Loucy (cell line): ENCODE measurements at regions not wholly inside any gene's neighbourhood (a gene's known extent, or its start where the extent isn't known, plus 50 kb on each side); places are given as distances from the start of the nearest gene placed in this dataset.

Source experiments
- H2AFZ ChIP-seq: fragments of 200-600 bp; sonication (generic); 2 replicates; pipeline ENCODE4 v1.6.0; 2016; ENCODE audit warnings: antibody characterized with exemption, mild to moderate bottlenecking, low read length, moderate library complexity
- H3F3A ChIP-seq: fragments of 200-600 bp; 2 replicates; pipeline ENCODE4 v1.6.0; 2016; ENCODE audit warnings: antibody characterized with exemption, low read depth, mild to moderate bottlenecking
- H3K27me3 ChIP-seq: fragments of 200-600 bp; sonication (generic); 2 replicates; pipeline ENCODE4 v1.6.1; 2014; ENCODE audit warnings: low read length, mild to moderate bottlenecking; ENCODE audit not compliant: insufficient read depth, poor library complexity, severe bottlenecking
- H3K36me3 ChIP-seq: fragments of 200-600 bp; sonication (generic); 2 replicates; pipeline ENCODE4 v1.6.1; 2016; ENCODE audit warnings: low read length; ENCODE audit not compliant: insufficient read depth
- H3K4me1 ChIP-seq: fragments of 200-600 bp; sonication (generic); 2 replicates; pipeline ENCODE4 v1.5.1; 2014; ENCODE audit warnings: low read length, mild to moderate bottlenecking; ENCODE audit not compliant: insufficient read depth, poor library complexity, severe bottlenecking
- H3K4me2 ChIP-seq: fragments of 200-600 bp; sonication (generic); 2 replicates; pipeline ENCODE4 v1.6.0; 2014; ENCODE audit warnings: antibody characterized with exemption, low read length, low read depth, mild to moderate bottlenecking; ENCODE audit not compliant: poor library complexity, severe bottlenecking
- H3K4me3 ChIP-seq: fragments of 200-600 bp; sonication (generic); 2 replicates; pipeline ENCODE4 v1.5.1; 2014; ENCODE audit warnings: low read length, mild to moderate bottlenecking, mixed read lengths; ENCODE audit not compliant: poor library complexity, severe bottlenecking
- H3K79me2 ChIP-seq: fragments of 200-600 bp; sonication (generic); 2 replicates; pipeline ENCODE4 v1.6.1; 2014; ENCODE audit warnings: low read length; ENCODE audit not compliant: insufficient read depth
- H3K9ac ChIP-seq: fragments of 200-600 bp; sonication (generic); 2 replicates; pipeline ENCODE4 v1.6.0; 2014; ENCODE audit warnings: mild to moderate bottlenecking, low read depth, low read length, moderate library complexity; ENCODE audit not compliant: poor library complexity, severe bottlenecking
- H3K9me2 ChIP-seq: fragments of 200-600 bp; sonication (generic); replicated peaks from 2 replicates; pipeline ENCODE4 v1.6.1; 2016; ENCODE audit warnings: low read depth, low read length, mixed read lengths
- H3K9me3 ChIP-seq: fragments of 200-600 bp; sonication (generic); 2 replicates; pipeline ENCODE4 v1.6.1; 2014; ENCODE audit warnings: mild to moderate bottlenecking, antibody characterized with exemption, low read length, low read depth; ENCODE audit not compliant: insufficient read depth
- H4K20me1 ChIP-seq: fragments of 200-600 bp; sonication (generic); 2 replicates; pipeline ENCODE4 v1.6.0; 2014; ENCODE audit warnings: antibody characterized with exemption, low read length, mild to moderate bottlenecking; ENCODE audit not compliant: insufficient read depth, poor library complexity, severe bottlenecking
- EZH2phosphoT487 ChIP-seq: fragments of 200-600 bp; IDR thresholded peaks from 2 replicates; pipeline ENCODE4 v1.6.1; 2018; ENCODE audit warnings: antibody characterized with exemption, mild to moderate bottlenecking, moderate library complexity, borderline replicate concordance
- TF ChIP-seq, protein P1 (sequence below): fragments of 200-600 bp; sonication (generic); conservative IDR thresholded peaks from 2 replicates; pipeline ENCODE4 v1.5.1; 2014; ENCODE audit warnings: mild to moderate bottlenecking, antibody characterized with exemption, low read length

DNA sequence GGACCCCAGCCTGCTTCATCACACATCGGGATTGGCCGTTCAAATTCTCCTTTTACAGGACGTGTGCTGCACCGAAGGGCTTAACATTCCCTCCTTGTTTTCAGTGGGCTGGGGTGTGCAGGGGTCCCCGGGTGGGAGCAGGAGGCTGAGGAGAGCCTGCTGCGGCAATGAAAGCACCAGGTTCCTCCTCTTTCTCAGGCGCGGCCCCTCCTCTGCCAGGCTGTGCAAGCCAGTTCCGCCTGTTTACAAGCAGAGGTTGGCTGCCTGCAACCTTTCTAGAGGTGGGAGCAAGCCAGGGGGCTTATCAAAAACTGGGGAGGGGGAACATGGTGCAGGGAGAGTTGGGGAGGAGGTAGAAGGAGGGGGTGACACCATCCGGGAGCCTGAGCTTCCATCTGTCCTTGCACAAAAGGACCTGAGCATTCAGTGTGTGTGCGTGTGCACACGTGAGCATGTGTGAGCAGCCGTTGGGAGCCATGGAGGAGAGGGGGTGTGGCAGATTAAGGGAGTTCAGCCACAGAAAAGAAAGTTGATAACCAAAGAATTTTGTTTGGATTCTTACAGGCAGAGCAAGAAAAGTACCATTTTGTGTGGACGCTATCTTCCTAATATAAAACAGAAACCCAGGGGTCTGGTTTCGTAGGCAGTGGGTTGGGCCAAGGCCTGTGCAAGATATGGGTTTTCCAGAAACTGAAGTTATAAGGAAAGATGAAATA is 108.8 kb upstream of the RFLNA start:
- no peak overlapping the region for H3K4me2 ChIP-seq
- H3K36me3 ChIP-seq, result no peaks in the 10 kb centered on the region
- H3K27me3 ChIP-seq, result no peaks in the 10 kb centered on the region
- H4K20me1 ChIP-seq, result no peaks in the 10 kb centered on the region
- H3K9ac ChIP-seq, result no peak overlapping the region
- no peaks in the 10 kb centered on the region for H3K9me2 ChIP-seq
- H2AFZ ChIP-seq, result no peak overlapping the region
- peaks cover 8% of the 10 kb centered on the region for H3K4me1 ChIP-seq
- H3K4me3 ChIP-seq, result no peak overlapping the region
- H3F3A ChIP-seq, result no peaks in the 10 kb centered on the region
- TF ChIP-seq EZH2phosphoT487, result no peak
- TF ChIP-seq, protein P1, sequence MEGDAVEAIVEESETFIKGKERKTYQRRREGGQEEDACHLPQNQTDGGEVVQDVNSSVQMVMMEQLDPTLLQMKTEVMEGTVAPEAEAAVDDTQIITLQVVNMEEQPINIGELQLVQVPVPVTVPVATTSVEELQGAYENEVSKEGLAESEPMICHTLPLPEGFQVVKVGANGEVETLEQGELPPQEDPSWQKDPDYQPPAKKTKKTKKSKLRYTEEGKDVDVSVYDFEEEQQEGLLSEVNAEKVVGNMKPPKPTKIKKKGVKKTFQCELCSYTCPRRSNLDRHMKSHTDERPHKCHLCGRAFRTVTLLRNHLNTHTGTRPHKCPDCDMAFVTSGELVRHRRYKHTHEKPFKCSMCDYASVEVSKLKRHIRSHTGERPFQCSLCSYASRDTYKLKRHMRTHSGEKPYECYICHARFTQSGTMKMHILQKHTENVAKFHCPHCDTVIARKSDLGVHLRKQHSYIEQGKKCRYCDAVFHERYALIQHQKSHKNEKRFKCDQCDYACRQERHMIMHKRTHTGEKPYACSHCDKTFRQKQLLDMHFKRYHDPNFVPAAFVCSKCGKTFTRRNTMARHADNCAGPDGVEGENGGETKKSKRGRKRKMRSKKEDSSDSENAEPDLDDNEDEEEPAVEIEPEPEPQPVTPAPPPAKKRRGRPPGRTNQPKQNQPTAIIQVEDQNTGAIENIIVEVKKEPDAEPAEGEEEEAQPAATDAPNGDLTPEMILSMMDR, result no peak
- H3K79me2 ChIP-seq, result no peaks in the 10 kb centered on the region
- no peaks in the 10 kb centered on the region for H3K9me3 ChIP-seq

DNA sequence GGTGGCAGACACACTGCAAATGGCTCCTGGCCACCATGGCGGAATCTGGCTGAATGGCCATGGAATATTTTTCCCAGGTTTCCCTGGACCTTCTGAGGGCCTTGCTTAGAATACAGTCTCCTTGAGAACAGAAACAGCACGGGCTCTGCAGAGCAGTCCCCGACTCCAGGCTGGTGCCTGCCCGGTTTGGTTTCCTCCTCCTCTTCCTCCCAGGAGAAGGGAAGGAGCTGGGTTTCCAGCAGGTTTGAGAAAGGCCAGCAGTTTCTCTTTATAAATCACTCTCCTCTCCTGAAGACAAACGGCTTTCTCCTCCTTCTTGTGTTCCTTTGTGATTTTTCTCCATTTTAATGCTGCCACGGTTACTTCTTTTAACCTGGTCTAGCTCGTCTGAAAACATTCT is 106.8 kb upstream of the RFLNA start:
- peaks cover 6% of the 10 kb centered on the region for H3K4me1 ChIP-seq
- no peaks in the 10 kb centered on the region for H4K20me1 ChIP-seq
- H3K4me2 ChIP-seq, result no peak overlapping the region
- H3K9me3 ChIP-seq, result no peaks in the 10 kb centered on the region
- H3K36me3 ChIP-seq, result no peaks in the 10 kb centered on the region
- H3K79me2 ChIP-seq, result no peaks in the 10 kb centered on the region
- H3F3A ChIP-seq, result no peaks in the 10 kb centered on the region
- no peak overlapping the region for H2AFZ ChIP-seq
- H3K9me2 ChIP-seq, result no peaks in the 10 kb centered on the region
- no peak for TF ChIP-seq EZH2phosphoT487
- TF ChIP-seq, protein P1, result no peak
- no peak overlapping the region for H3K4me3 ChIP-seq
- H3K27me3 ChIP-seq, result no peaks in the 10 kb centered on the region
- H3K9ac ChIP-seq, result no peak overlapping the region

DNA sequence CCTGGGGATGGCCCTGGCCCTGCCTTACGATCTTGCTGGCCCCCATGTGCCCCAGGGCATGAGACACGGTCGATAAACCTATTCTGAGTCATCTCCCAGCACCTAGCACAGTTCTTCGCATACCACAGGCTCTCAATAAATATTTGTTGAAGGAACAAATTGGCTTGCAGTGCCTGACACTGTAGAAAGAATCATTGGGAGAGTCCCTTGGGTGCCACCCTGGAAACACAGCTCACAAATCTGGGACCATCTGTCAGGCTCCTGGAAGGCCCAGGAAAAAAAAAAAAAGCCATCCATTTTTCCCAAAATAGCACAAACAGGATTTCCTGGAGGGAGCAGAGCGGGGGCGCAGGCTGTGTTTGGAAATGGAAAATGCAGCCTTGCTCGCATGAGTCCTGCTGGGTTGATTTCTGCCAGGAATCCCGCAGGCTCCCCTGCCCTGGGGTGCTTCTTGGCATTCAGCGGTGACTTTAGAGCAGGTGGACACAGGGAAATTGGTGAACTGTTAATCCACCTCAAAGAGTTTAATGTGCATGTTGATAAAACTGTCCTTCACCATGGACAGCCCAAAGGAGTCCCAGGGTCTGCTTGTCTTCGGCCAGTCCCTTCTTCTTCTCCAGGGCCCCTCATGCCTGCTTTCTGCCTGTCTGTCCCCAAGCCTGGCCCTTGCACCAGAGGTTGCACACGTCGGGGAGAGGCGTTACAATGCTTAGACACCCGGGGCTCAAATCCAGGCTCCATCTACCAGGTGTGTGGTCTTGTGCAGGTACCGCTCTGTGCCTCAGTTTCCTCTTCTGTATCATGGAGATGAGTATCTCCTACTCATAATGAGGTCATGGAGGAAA is 106.1 kb upstream of the RFLNA start:
- no peak overlapping the region for H2AFZ ChIP-seq
- H3K4me3 ChIP-seq, result no peak overlapping the region
- no peaks in the 10 kb centered on the region for H3K9me3 ChIP-seq
- H3F3A ChIP-seq, result no peaks in the 10 kb centered on the region
- no peaks in the 10 kb centered on the region for H3K9me2 ChIP-seq
- no peak overlapping the region for H3K4me2 ChIP-seq
- no peaks in the 10 kb centered on the region for H3K36me3 ChIP-seq
- no peaks in the 10 kb centered on the region for H3K4me1 ChIP-seq
- H4K20me1 ChIP-seq, result no peaks in the 10 kb centered on the region
- H3K79me2 ChIP-seq, result no peaks in the 10 kb centered on the region
- TF ChIP-seq, protein P1, result no peak
- TF ChIP-seq EZH2phosphoT487, result no peak
- H3K9ac ChIP-seq, result no peak overlapping the region
- no peaks in the 10 kb centered on the region for H3K27me3 ChIP-seq
